ENCODE measurements at regions not wholly inside any gene's neighbourhood (a gene's known extent, or its start where the extent isn't known, plus 50 kb on each side); places are given as distances from the start of the nearest gene placed in this dataset.

DNA sequence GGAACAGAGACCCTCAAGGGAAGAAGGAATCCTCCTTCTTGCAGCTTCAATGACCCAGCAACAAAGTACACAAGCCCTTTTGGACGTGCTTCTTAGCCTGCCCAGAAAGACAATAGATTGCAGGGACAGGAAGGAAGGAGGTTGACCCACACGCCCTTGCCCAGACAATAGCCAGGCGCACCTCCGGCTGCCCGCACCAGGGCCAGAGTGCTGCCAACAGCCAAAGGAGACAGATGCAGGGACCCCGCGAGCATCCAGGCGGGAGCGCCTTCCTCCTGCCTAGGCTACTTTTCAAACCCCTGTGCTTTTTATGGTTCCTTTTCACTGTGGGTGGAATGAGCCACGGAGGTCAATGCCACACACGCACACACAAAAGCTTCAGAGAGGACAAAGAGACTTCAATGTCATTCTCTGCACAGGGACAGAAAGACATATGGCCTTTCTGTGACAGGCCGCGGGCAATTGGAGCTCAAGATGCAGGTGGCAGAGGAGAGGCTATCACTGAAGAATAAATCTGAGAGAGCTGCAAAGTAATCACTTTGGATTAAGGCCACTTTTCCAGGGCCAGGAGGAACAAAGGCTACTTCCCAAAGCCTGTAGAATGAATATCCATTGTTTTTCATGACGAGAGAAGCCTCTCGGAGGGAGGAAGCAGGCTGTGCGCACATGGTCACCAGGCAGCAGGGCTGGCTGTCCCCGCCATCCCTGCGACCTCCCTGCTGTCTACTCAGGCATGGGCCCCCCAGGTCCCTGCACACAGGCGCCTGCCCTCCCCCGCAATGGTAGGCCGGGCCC is 300.6 kb downstream of the EIPR1 start:
- TF ChIP-seq, protein P1, sequence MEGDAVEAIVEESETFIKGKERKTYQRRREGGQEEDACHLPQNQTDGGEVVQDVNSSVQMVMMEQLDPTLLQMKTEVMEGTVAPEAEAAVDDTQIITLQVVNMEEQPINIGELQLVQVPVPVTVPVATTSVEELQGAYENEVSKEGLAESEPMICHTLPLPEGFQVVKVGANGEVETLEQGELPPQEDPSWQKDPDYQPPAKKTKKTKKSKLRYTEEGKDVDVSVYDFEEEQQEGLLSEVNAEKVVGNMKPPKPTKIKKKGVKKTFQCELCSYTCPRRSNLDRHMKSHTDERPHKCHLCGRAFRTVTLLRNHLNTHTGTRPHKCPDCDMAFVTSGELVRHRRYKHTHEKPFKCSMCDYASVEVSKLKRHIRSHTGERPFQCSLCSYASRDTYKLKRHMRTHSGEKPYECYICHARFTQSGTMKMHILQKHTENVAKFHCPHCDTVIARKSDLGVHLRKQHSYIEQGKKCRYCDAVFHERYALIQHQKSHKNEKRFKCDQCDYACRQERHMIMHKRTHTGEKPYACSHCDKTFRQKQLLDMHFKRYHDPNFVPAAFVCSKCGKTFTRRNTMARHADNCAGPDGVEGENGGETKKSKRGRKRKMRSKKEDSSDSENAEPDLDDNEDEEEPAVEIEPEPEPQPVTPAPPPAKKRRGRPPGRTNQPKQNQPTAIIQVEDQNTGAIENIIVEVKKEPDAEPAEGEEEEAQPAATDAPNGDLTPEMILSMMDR (IDR thresholded peaks at IDR 0.05) = no peak
- no peak for TF ChIP-seq POLR2A (IDR thresholded peaks at IDR 0.05; ENCODE audit: low read depth)
- no peak for TF ChIP-seq EP300 (IDR thresholded peaks at IDR 0.05)
- no peak for TF ChIP-seq POLR2AphosphoS5 (IDR thresholded peaks at IDR 0.05)
